K562 (cell line): ENCODE measurements at regions not wholly inside any gene's neighbourhood (a gene's known extent, or its start where the extent isn't known, plus 50 kb on each side); places are given as distances from the start of the nearest gene placed in this dataset.

ENCODE experiments used
- CEBPB ChIP-seq: fragments of 450-650 bp; IDR thresholded peaks from 2 replicates; pipeline ENCODE4 v1.6.1; 2016; ENCODE audit warnings: missing genetic modification characterization, missing compliant biosample characterization
- FOXJ3 ChIP-seq: sonication (generic); formaldehyde crosslinking; IDR thresholded peaks from 2 replicates; pipeline ENCODE4 v1.4.0; 2020; ENCODE audit warnings: mild to moderate bottlenecking, missing genetic modification reagents
- NR2C2 ChIP-seq, 2 experiments: fragments of 200-800 bp in 1 of 2; sonication (Bioruptor generic) in 1 of 2; sonication (generic) in 1 of 2; formaldehyde crosslinking in 1 of 2; IDR thresholded peaks; 2 replicates each; pipeline versions ENCODE4 v1.6.1 to v1.8.0; 2016 to 2022; ENCODE audit warnings: mild to moderate bottlenecking in 1 of 2, missing compliant biosample characterization in 1 of 2, missing genetic modification characterization in 1 of 2, missing genetic modification reagents in 1 of 2
- TAF7 ChIP-seq: fragments of 450-650 bp; IDR thresholded peaks from 2 replicates; pipeline ENCODE4 v1.6.1; 2016; ENCODE audit warnings: missing genetic modification characterization, missing compliant biosample characterization
- TF ChIP-seq, protein P1 (sequence below): sonication (generic); formaldehyde crosslinking; IDR thresholded peaks from 2 replicates; pipeline ENCODE4 v1.8.1; 2023; ENCODE audit warnings: mild to moderate bottlenecking, missing genetic modification reagents
- TF ChIP-seq, protein P2 (sequence below), 3 experiments: IDR thresholded peaks in 2 of 3; conservative IDR thresholded peaks in 1 of 3; 2 replicates each; pipeline ENCODE4 v1.5.1; 2011 to 2012; ENCODE audit warnings: low read length in 3 of 3, mild to moderate bottlenecking in 3 of 3, control low read depth in 2 of 3, improper control_type of control experiment in 1 of 3, inconsistent platforms in 1 of 3, low read depth in 1 of 3, mixed read lengths in 1 of 3, moderate library complexity in 1 of 3; ENCODE audit not compliant: insufficient read depth in 2 of 3
- TF ChIP-seq, protein P3 (sequence below): fragments of 250-450 bp; sonication (Bioruptor Pico); IDR thresholded peaks from 2 replicates; pipeline ENCODE4 v1.5.0; 2022; ENCODE audit warnings: mild to moderate bottlenecking
- TF ChIP-seq, protein P4 (sequence below), 2 experiments: fragments of 450-650 bp; formaldehyde crosslinking in 1 of 2; IDR thresholded peaks; 2 replicates each; pipeline versions ENCODE4 v1.4.0 to v1.6.1; 2014 to 2020; ENCODE audit warnings: mild to moderate bottlenecking in 2 of 2, borderline replicate concordance in 1 of 2, low read depth in 1 of 2
- TF ChIP-seq, protein P5 (sequence below): sonication (generic); formaldehyde crosslinking; IDR thresholded peaks from 2 replicates; pipeline ENCODE4 v1.8.1; 2023; ENCODE audit warnings: mild to moderate bottlenecking, missing genetic modification reagents

DNA sequence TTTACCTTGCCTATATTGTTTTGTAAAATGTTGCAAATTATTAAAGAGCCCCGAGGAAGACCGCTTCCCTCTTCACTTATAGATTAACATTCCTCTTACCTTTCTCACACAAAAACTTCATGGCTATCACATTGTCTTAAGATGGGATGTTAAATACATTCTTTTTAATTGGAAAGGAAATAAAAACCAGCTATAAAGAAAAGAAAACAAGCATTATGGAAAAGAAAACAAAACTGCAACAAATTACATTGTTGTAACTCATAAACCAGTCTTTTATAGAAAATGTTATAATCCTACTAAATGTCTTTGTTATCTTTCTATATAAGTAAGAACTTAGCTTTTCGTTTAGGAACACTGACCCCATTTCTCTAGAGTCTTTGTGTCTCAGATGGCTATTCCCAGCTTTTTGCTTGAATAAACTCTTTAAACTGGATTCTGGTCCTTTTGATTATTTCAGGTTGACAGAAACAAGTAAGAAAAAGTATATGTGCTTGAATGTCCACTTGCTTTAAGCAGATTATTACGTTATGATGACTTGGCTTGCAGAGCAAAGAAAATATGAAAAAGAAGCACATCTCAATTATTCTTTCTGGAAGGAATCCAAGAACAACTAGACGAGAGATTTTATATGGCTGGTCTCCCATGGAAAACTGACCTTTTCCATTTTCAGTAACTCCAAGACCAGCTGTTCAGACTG is 128.2 kb downstream of the AKR1D1 start:
- no peak for TF ChIP-seq TAF7
- TF ChIP-seq NR2C2 (CRISPR knock-in tag; IDR thresholded peaks at IDR 0.05), result no peak
- no peak for TF ChIP-seq NR2C2 (tag; IDR thresholded peaks at IDR 0.05)
- TF ChIP-seq FOXJ3, result no peak
- TF ChIP-seq, protein P1, sequence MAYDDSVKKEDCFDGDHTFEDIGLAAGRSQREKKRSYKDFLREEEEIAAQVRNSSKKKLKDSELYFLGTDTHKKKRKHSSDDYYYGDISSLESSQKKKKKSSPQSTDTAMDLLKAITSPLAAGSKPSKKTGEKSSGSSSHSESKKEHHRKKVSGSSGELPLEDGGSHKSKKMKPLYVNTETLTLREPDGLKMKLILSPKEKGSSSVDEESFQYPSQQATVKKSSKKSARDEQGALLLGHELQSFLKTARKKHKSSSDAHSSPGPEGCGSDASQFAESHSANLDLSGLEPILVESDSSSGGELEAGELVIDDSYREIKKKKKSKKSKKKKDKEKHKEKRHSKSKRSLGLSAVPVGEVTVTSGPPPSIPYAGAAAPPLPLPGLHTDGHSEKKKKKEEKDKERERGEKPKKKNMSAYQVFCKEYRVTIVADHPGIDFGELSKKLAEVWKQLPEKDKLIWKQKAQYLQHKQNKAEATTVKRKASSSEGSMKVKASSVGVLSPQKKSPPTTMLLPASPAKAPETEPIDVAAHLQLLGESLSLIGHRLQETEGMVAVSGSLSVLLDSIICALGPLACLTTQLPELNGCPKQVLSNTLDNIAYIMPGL (CRISPR knock-in tag), result no peak
- TF ChIP-seq, protein P2, sequence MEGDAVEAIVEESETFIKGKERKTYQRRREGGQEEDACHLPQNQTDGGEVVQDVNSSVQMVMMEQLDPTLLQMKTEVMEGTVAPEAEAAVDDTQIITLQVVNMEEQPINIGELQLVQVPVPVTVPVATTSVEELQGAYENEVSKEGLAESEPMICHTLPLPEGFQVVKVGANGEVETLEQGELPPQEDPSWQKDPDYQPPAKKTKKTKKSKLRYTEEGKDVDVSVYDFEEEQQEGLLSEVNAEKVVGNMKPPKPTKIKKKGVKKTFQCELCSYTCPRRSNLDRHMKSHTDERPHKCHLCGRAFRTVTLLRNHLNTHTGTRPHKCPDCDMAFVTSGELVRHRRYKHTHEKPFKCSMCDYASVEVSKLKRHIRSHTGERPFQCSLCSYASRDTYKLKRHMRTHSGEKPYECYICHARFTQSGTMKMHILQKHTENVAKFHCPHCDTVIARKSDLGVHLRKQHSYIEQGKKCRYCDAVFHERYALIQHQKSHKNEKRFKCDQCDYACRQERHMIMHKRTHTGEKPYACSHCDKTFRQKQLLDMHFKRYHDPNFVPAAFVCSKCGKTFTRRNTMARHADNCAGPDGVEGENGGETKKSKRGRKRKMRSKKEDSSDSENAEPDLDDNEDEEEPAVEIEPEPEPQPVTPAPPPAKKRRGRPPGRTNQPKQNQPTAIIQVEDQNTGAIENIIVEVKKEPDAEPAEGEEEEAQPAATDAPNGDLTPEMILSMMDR (IDR thresholded peaks at IDR 0.05 in 2 of 3, conservative IDR thresholded peaks at IDR 0.05 in 1 of 3; ENCODE audit: insufficient read depth in 2 of 3, low read depth in 1 of 3, low read length in 3 of 3), result no peak
- no peak for TF ChIP-seq CEBPB (tag)
- TF ChIP-seq, protein P3, sequence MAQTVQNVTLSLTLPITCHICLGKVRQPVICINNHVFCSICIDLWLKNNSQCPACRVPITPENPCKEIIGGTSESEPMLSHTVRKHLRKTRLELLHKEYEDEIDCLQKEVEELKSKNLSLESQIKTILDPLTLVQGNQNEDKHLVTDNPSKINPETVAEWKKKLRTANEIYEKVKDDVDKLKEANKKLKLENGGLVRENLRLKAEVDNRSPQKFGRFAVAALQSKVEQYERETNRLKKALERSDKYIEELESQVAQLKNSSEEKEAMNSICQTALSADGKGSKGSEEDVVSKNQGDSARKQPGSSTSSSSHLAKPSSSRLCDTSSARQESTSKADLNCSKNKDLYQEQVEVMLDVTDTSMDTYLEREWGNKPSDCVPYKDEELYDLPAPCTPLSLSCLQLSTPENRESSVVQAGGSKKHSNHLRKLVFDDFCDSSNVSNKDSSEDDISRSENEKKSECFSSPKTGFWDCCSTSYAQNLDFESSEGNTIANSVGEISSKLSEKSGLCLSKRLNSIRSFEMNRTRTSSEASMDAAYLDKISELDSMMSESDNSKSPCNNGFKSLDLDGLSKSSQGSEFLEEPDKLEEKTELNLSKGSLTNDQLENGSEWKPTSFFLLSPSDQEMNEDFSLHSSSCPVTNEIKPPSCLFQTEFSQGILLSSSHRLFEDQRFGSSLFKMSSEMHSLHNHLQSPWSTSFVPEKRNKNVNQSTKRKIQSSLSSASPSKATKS (CRISPR knock-in tag), result no peak
- TF ChIP-seq, protein P4, sequence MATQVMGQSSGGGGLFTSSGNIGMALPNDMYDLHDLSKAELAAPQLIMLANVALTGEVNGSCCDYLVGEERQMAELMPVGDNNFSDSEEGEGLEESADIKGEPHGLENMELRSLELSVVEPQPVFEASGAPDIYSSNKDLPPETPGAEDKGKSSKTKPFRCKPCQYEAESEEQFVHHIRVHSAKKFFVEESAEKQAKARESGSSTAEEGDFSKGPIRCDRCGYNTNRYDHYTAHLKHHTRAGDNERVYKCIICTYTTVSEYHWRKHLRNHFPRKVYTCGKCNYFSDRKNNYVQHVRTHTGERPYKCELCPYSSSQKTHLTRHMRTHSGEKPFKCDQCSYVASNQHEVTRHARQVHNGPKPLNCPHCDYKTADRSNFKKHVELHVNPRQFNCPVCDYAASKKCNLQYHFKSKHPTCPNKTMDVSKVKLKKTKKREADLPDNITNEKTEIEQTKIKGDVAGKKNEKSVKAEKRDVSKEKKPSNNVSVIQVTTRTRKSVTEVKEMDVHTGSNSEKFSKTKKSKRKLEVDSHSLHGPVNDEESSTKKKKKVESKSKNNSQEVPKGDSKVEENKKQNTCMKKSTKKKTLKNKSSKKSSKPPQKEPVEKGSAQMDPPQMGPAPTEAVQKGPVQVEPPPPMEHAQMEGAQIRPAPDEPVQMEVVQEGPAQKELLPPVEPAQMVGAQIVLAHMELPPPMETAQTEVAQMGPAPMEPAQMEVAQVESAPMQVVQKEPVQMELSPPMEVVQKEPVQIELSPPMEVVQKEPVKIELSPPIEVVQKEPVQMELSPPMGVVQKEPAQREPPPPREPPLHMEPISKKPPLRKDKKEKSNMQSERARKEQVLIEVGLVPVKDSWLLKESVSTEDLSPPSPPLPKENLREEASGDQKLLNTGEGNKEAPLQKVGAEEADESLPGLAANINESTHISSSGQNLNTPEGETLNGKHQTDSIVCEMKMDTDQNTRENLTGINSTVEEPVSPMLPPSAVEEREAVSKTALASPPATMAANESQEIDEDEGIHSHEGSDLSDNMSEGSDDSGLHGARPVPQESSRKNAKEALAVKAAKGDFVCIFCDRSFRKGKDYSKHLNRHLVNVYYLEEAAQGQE (IDR thresholded peaks at IDR 0.05; ENCODE audit: borderline replicate concordance), result no peak
- TF ChIP-seq, protein P4 (CRISPR knock-in tag; IDR thresholded peaks at IDR 0.05; ENCODE audit: low read depth), result no peak
- TF ChIP-seq, protein P5, sequence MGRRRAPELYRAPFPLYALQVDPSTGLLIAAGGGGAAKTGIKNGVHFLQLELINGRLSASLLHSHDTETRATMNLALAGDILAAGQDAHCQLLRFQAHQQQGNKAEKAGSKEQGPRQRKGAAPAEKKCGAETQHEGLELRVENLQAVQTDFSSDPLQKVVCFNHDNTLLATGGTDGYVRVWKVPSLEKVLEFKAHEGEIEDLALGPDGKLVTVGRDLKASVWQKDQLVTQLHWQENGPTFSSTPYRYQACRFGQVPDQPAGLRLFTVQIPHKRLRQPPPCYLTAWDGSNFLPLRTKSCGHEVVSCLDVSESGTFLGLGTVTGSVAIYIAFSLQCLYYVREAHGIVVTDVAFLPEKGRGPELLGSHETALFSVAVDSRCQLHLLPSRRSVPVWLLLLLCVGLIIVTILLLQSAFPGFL, result no peak
